H1 (cell line): ENCODE measurements at regions not wholly inside any gene's neighbourhood (a gene's known extent, or its start where the extent isn't known, plus 50 kb on each side); places are given as distances from the start of the nearest gene placed in this dataset.

Source experiments
- CTCF ChIA-PET: fragments of 300-600 bp; sonication (Branson Sonifier 250); formaldehyde crosslinking; loops from one replicate; lab custom pipeline; 2021; ENCODE audit not compliant: partially characterized antibody; lab: Charles Lee
- POLR2A ChIA-PET: fragments of 300-600 bp; sonication (Branson Sonifier 250); formaldehyde crosslinking; loops from one replicate; lab custom pipeline; 2021; ENCODE audit warnings: inconsistent platforms; ENCODE audit not compliant: partially characterized antibody; lab: Charles Lee
- DNase-seq, 2 experiments: peaks; one replicate each; pipeline versions ENCODE4 v3.0.0 to v3.0.0-alpha.2; 2010 to 2022; ENCODE audit warnings: low spot score in 2 of 2, low read depth in 1 of 2, mixed read lengths in 1 of 2
- FAIRE-seq: peaks from 2 replicates; lab custom pipeline; 2011; peaks lifted over from hg19 to GRCh38; lab: Jason Lieb, UNC
- H2AFZ ChIP-seq: 2 replicates; pipeline ENCODE4 v1.8.1; 2012; ENCODE audit warnings: low read length, inconsistent platforms
- H2AK5ac ChIP-seq: 2 replicates; pipeline ENCODE4 v1.6.1; 2013; ENCODE audit warnings: low read depth, low read length
- H2BK120ac ChIP-seq: replicated peaks from 2 replicates; pipeline ENCODE3; 2013; ENCODE audit warnings: low read depth, low read length, inconsistent platforms
- H2BK12ac ChIP-seq: 2 replicates; pipeline ENCODE4 v1.6.1; 2013; ENCODE audit warnings: low read depth, low read length
- H2BK15ac ChIP-seq: 2 replicates; pipeline ENCODE4 v1.6.1; 2013; ENCODE audit warnings: low read length
- H2BK20ac ChIP-seq: 2 replicates; pipeline ENCODE4 v1.6.1; 2013; ENCODE audit warnings: low read length
- H2BK5ac ChIP-seq: 2 replicates; pipeline ENCODE4 v1.6.1; 2013; ENCODE audit warnings: low read depth, low read length
- H3K14ac ChIP-seq: 2 replicates; pipeline ENCODE4 v1.6.1; 2013; ENCODE audit warnings: inconsistent platforms; ENCODE audit not compliant: insufficient read length
- H3K18ac ChIP-seq: 2 replicates; pipeline ENCODE4 v1.6.1; 2013; ENCODE audit warnings: low read length; ENCODE audit errors: extremely low read depth
- H3K23ac ChIP-seq: 2 replicates; pipeline ENCODE4 v1.6.1; 2013; ENCODE audit warnings: inconsistent platforms; ENCODE audit not compliant: insufficient read length
- H3K23me2 ChIP-seq: 2 replicates; pipeline ENCODE4 v1.6.1; 2013; ENCODE audit warnings: low read depth, low read length
- H3K27ac ChIP-seq: 2 replicates; pipeline ENCODE4 v1.6.1; 2011; ENCODE audit warnings: low read depth, low read length, inconsistent platforms
- H3K27me3 ChIP-seq, 4 experiments: replicated peaks in 1 of 4; 1 replicate in 1 of 4; 2 replicates in 3 of 4; pipeline versions ENCODE4 v1.6.1 to v1.8.1; 2011 to 2013; ENCODE audit warnings: low read length in 3 of 4, mild to moderate bottlenecking in 3 of 4, inconsistent platforms in 2 of 4, mixed read lengths in 2 of 4, moderate library complexity in 1 of 4; ENCODE audit not compliant: control insufficient read depth in 3 of 4, insufficient read depth in 3 of 4; ENCODE audit errors: extremely low read depth in 1 of 4
- H3K36me3 ChIP-seq, 4 experiments: 2 replicates each; pipeline versions ENCODE4 v1.6.1 to v1.8.1; 2011 to 2013; ENCODE audit warnings: mild to moderate bottlenecking in 4 of 4, low read length in 3 of 4, moderate library complexity in 2 of 4, control low read depth in 1 of 4, inconsistent platforms in 1 of 4; ENCODE audit not compliant: insufficient read depth in 4 of 4, control insufficient read depth in 2 of 4
- H3K4ac ChIP-seq: replicated peaks from 2 replicates; pipeline ENCODE3; 2013; ENCODE audit warnings: low read length, low read depth, mixed read lengths, inconsistent platforms; ENCODE audit not compliant: insufficient read length
- H3K4me1 ChIP-seq, 4 experiments: replicated peaks in 1 of 4; 1 replicate in 1 of 4; 2 replicates in 3 of 4; pipeline versions ENCODE4 v1.6.1 to v1.8.1; 2011 to 2013; ENCODE audit warnings: low read length in 3 of 4, inconsistent platforms in 2 of 4, mixed read lengths in 1 of 4; ENCODE audit not compliant: insufficient read depth in 4 of 4, control insufficient read depth in 3 of 4
- H3K4me2 ChIP-seq, 2 experiments: 2 replicates each; pipeline versions ENCODE4 v1.6.1 to v1.8.1; 2011 to 2013; ENCODE audit warnings: low read depth in 2 of 2, low read length in 2 of 2, control low read depth in 1 of 2, inconsistent platforms in 1 of 2, mild to moderate bottlenecking in 1 of 2; ENCODE audit not compliant: insufficient read depth in 1 of 2
- H3K4me3 ChIP-seq, 4 experiments: fragments of 200-600, 300-600 bp in 1 of 4; sonication (generic), shearing (Covaris generic), sonication (Bioruptor Twin) in 1 of 4; 2 replicates each; pipeline versions ENCODE4 v1.5.1 to v1.8.1; 2011 to 2016; ENCODE audit warnings: low read length in 4 of 4, low read depth in 3 of 4, control low read depth in 2 of 4, inconsistent platforms in 2 of 4, mild to moderate bottlenecking in 2 of 4, mixed read lengths in 1 of 4, moderate library complexity in 1 of 4; ENCODE audit not compliant: insufficient read depth in 2 of 4; ENCODE audit errors: extremely low read depth in 1 of 4
- H3K56ac ChIP-seq: replicated peaks from 2 replicates; pipeline ENCODE3; 2013; ENCODE audit warnings: low read depth, mild to moderate bottlenecking, mixed read lengths, low read length, inconsistent platforms; ENCODE audit not compliant: insufficient read length
- H3K79me1 ChIP-seq: 2 replicates; pipeline ENCODE4 v1.6.1; 2013; ENCODE audit warnings: low read depth, low read length, control low read depth
- H3K79me2 ChIP-seq, 2 experiments: 2 replicates each; pipeline versions ENCODE4 v1.6.1 to v1.8.1; 2012 to 2013; ENCODE audit warnings: low read length in 2 of 2, mild to moderate bottlenecking in 2 of 2, inconsistent platforms in 1 of 2; ENCODE audit not compliant: insufficient read depth in 2 of 2, control insufficient read depth in 1 of 2
- H3K9ac ChIP-seq, 4 experiments: replicated peaks in 1 of 4; 1 replicate in 1 of 4; 2 replicates in 3 of 4; pipeline versions ENCODE4 v1.6.1 to v1.8.1; 2011 to 2013; ENCODE audit warnings: low read depth in 3 of 4, low read length in 3 of 4, control low read depth in 2 of 4, mild to moderate bottlenecking in 2 of 4, moderate library complexity in 2 of 4, inconsistent platforms in 1 of 4; ENCODE audit errors: extremely low read depth in 1 of 4
- H3K9me3 ChIP-seq, 2 experiments: 2 replicates each; pipeline versions ENCODE4 v1.6.1 to v1.8.1; 2012 to 2013; ENCODE audit warnings: mild to moderate bottlenecking in 2 of 2, moderate library complexity in 2 of 2, control low read depth in 1 of 2, inconsistent platforms in 1 of 2, low read depth in 1 of 2, low read length in 1 of 2, mixed read lengths in 1 of 2; ENCODE audit not compliant: insufficient read depth in 2 of 2
- H4K20me1 ChIP-seq, 2 experiments: replicated peaks in 1 of 2; 2 replicates each; pipeline versions ENCODE3 to v1.8.1; 2011 to 2013; ENCODE audit warnings: inconsistent platforms in 2 of 2, low read length in 2 of 2, mild to moderate bottlenecking in 1 of 2; ENCODE audit not compliant: insufficient read depth in 2 of 2, control insufficient read depth in 1 of 2
- H4K5ac ChIP-seq: 2 replicates; pipeline ENCODE4 v1.6.1; 2013; ENCODE audit warnings: low read length, low read depth, mixed read lengths, inconsistent platforms; ENCODE audit not compliant: insufficient read length
- H4K8ac ChIP-seq: 2 replicates; pipeline ENCODE4 v1.8.0; 2013; ENCODE audit warnings: mild to moderate bottlenecking, moderate library complexity, low read length, inconsistent platforms; ENCODE audit not compliant: insufficient read depth; ENCODE audit errors: extremely low read depth
- H4K91ac ChIP-seq: replicated peaks from 2 replicates; pipeline ENCODE3; 2013; ENCODE audit warnings: low read length, mixed read lengths, inconsistent platforms; ENCODE audit not compliant: insufficient read length
- ATF2 ChIP-seq: IDR thresholded peaks from 2 replicates; pipeline ENCODE4 v1.6.1; 2012; ENCODE audit warnings: low read length, inconsistent platforms
- E2F6 ChIP-seq: IDR thresholded peaks from 2 replicates; pipeline ENCODE4 v1.6.1; 2012; ENCODE audit warnings: inconsistent platforms
- EZH2 ChIP-seq: fragments of 200-600 bp; sonication (generic); IDR thresholded peaks from 2 replicates; pipeline ENCODE4 v1.7.1; 2012; ENCODE audit warnings: low read depth, mild to moderate bottlenecking, moderate library complexity, low read length, inconsistent platforms; ENCODE audit not compliant: severe bottlenecking
- MAX ChIP-seq: IDR thresholded peaks from 2 replicates; pipeline ENCODE4 v1.6.1; 2012; ENCODE audit warnings: inconsistent platforms
- NRF1 ChIP-seq: IDR thresholded peaks from 2 replicates; pipeline ENCODE4 v1.6.1; 2011; ENCODE audit warnings: mild to moderate bottlenecking, low read depth, low read length, improper control_type of control experiment
- PHF8 ChIP-seq: fragments of 200-600 bp; sonication (generic); conservative IDR thresholded peaks from 2 replicates; pipeline ENCODE4 v1.7.1; 2012; ENCODE audit warnings: low read depth, mild to moderate bottlenecking, inconsistent platforms, low read length, moderate library complexity
- RXRA ChIP-seq: IDR thresholded peaks from 2 replicates; pipeline ENCODE4 v1.6.1; 2011; ENCODE audit warnings: low read depth, mild to moderate bottlenecking, low read length, moderate library complexity; ENCODE audit not compliant: insufficient read depth
- SAP30 ChIP-seq: fragments of 300-600 bp; sonication (generic); IDR thresholded peaks from 2 replicates; pipeline ENCODE4 v1.7.1; 2012; ENCODE audit warnings: low read length, moderate library complexity, mild to moderate bottlenecking, inconsistent platforms; ENCODE audit not compliant: insufficient read depth, insufficient replicate concordance
- SP1 ChIP-seq: IDR thresholded peaks from 2 replicates; pipeline ENCODE4 v1.6.1; 2011; ENCODE audit warnings: low read depth, low read length
- SP2 ChIP-seq: IDR thresholded peaks from 2 replicates; pipeline ENCODE4 v1.6.1; 2012; ENCODE audit warnings: mild to moderate bottlenecking, low read length, inconsistent platforms
- USF2 ChIP-seq: IDR thresholded peaks from 2 replicates; pipeline ENCODE4 v1.6.1; 2011; ENCODE audit warnings: low read length, improper control_type of control experiment
- WGBS, 2 experiments: shearing (Covaris generic) in 1 of 2; methylation state at CpG; one replicate each; pipeline versions ENCODE4 v1.1.6 to v1.1.7; 2013 to 2015; ENCODE audit warnings: low lambda C conversion rate in 2 of 2, mixed read lengths in 2 of 2, inconsistent platforms in 1 of 2, low coverage in 1 of 2, missing lambda C conversion rate in 1 of 2; ENCODE audit not compliant: insufficient replicate concordance in 2 of 2, insufficient coverage in 1 of 2, insufficient read length in 1 of 2; ENCODE audit errors: extremely low coverage in 1 of 2, missing lambda C conversion rate in 1 of 2; 5-methylcytosine and 5-hydroxymethylcytosine counted together

- no peaks in the 10 kb centered on the region for H3K27me3 ChIP-seq
- no peaks in the 10 kb centered on the region for H4K20me1 ChIP-seq
- no peak overlapping the region for H2BK20ac ChIP-seq
- FAIRE-seq (no peak), DNase-seq (no peak)
- no peak overlapping the region for H3K14ac ChIP-seq
- H3K79me1 ChIP-seq, result no peaks in the 10 kb centered on the region
- H3K9ac ChIP-seq, result no peak overlapping the region
- H3K4ac ChIP-seq, result no peak overlapping the region
- H3K23me2 ChIP-seq, result no peaks in the 10 kb centered on the region
- H2AFZ ChIP-seq, result 0 out of 2 replicates have a peak overlapping the region, but pooled peaks have one; percentile 37
- no peaks in the 10 kb centered on the region for H3K79me2 ChIP-seq
- H3K56ac ChIP-seq, result no peak overlapping the region
- H3K4me1 ChIP-seq, result no peaks in the 10 kb centered on the region
- H3K36me3 ChIP-seq, result no peaks in the 10 kb centered on the region
- no peak overlapping the region for H4K8ac ChIP-seq
- no peak overlapping the region for H3K18ac ChIP-seq
- no peak overlapping the region for H3K27ac ChIP-seq
- H2BK15ac ChIP-seq, result no peak overlapping the region
- H2BK120ac ChIP-seq, result no peak overlapping the region
- no peak overlapping the region for H3K23ac ChIP-seq
- no peak overlapping the region for H2AK5ac ChIP-seq
- 92% methylated on average over 2 of the region's 2 CpGs; no CpG with 5 or more reads in 1 of the 2 experiments for WGBS, 2 experiments
- no peak overlapping the region for H3K4me3 ChIP-seq
- H2BK5ac ChIP-seq, result no peak overlapping the region
- H2BK12ac ChIP-seq, result no peak overlapping the region
- no peak overlapping the region for H3K4me2 ChIP-seq
- no peaks in the 10 kb centered on the region for H3K9me3 ChIP-seq
- no peak overlapping the region for H4K5ac ChIP-seq
- no peak overlapping the region for H4K91ac ChIP-seq
- CTCF ChIA-PET, result interaction anchor here (1.1 kb wide), 1 partner anchor 11 kb away, joined by 3 read pairs; no protein-coding TSS in a partner anchor
- POLR2A ChIA-PET, result no interaction called here
- no peak for TF ChIP-seq SAP30
- no peak for TF ChIP-seq MAX
- TF ChIP-seq ATF2, result no peak
- no peak for TF ChIP-seq NRF1
- TF ChIP-seq PHF8, result no peak
- no peak for TF ChIP-seq SP1
- TF ChIP-seq SP2, result no peak
- no peak for TF ChIP-seq RXRA
- TF ChIP-seq USF2, result no peak
- TF ChIP-seq EZH2, result no peak
- TF ChIP-seq E2F6, result no peak
These were observed 192.0 kb upstream of the PABPC4L start for GRCh38 chr4:134393592-134393991.
